GM19240 (cell line): ENCODE measurements at regions not wholly inside any gene's neighbourhood (a gene's known extent, or its start where the extent isn't known, plus 50 kb on each side); places are given as distances from the start of the nearest gene placed in this dataset.

Experiments
- DNase-seq: peaks from one replicate; pipeline ENCODE4 v3.0.0; 2011; ENCODE audit warnings: low spot score; ENCODE audit not compliant: insufficient read length

GRCh38 chr2:56444339-56444738 lies 260.5 kb downstream of the CCDC85A start:
- DNase-seq: no peak

- no peak for DNase-seq
Observed at GRCh38 chr2:56448403-56449001, 264.7 kb downstream of the CCDC85A start.

- DNase-seq: no peak
Observed at GRCh38 chr2:56449002-56449431, 265.2 kb downstream of the CCDC85A start.

- DNase-seq: no peak
Observed at GRCh38 chr2:56449449-56449860, 265.7 kb downstream of the CCDC85A start.

- no peak for DNase-seq
Observed at GRCh38 chr2:56450047-56450446, 266.3 kb downstream of the CCDC85A start.

GRCh38 chr2:56450772-56451171 lies 267.0 kb downstream of the CCDC85A start:
- DNase-seq: no peak

- no peak for DNase-seq
Observed at GRCh38 chr2:56455642-56456041, 271.9 kb downstream of the CCDC85A start.

GRCh38 chr2:56456791-56457190 lies 273.0 kb downstream of the CCDC85A start:
- no peak for DNase-seq

GRCh38 chr2:56460508-56460907 lies 276.7 kb downstream of the CCDC85A start:
- no peak for DNase-seq

- DNase-seq: no peak
Observed at GRCh38 chr2:56464066-56464465, 280.3 kb downstream of the CCDC85A start.

- DNase-seq: no peak
Observed at GRCh38 chr2:56464613-56465012, 280.8 kb downstream of the CCDC85A start.

- no peak for DNase-seq
Observed at GRCh38 chr2:56465491-56465890, 281.7 kb downstream of the CCDC85A start.

- DNase-seq: no peak
Observed at GRCh38 chr2:56473524-56473923, 289.7 kb downstream of the CCDC85A start.

- no peak for DNase-seq
Observed at GRCh38 chr2:56474412-56475158, 290.8 kb downstream of the CCDC85A start.

- no peak for DNase-seq
Observed at GRCh38 chr2:56475191-56475590, 291.4 kb downstream of the CCDC85A start.

- DNase-seq: no peak
Observed at GRCh38 chr2:56476509-56477071, 292.8 kb downstream of the CCDC85A start.

GRCh38 chr2:56478027-56478426 lies 294.2 kb downstream of the CCDC85A start:
- no peak for DNase-seq

- DNase-seq: no peak
Observed at GRCh38 chr2:56483081-56483480, 299.3 kb downstream of the CCDC85A start.

- no peak for DNase-seq
Observed at GRCh38 chr2:56484906-56485305, 301.1 kb downstream of the CCDC85A start.

GRCh38 chr2:56500317-56500716 lies 316.5 kb downstream of the CCDC85A start:
- no peak for DNase-seq

GRCh38 chr2:56502616-56503015 lies 318.8 kb downstream of the CCDC85A start:
- DNase-seq: no peak

- no peak for DNase-seq
Observed at GRCh38 chr2:56505885-56506284, 322.1 kb downstream of the CCDC85A start.

- no peak for DNase-seq
Observed at GRCh38 chr2:56508662-56509061, 324.9 kb downstream of the CCDC85A start.
